BE2C (cell line): ENCODE measurements at regions not wholly inside any gene's neighbourhood (a gene's known extent, or its start where the extent isn't known, plus 50 kb on each side); places are given as distances from the start of the nearest gene placed in this dataset.

Experiments used
- DNase-seq: peaks from one replicate; pipeline ENCODE4 v3.0.0-alpha.2; 2020
- H3K27me3 ChIP-seq: fragments of 250-450 bp; sonication (Bioruptor Pico); 2 replicates; pipeline ENCODE4 v1.5.1; 2020; ENCODE audit warnings: mild to moderate bottlenecking
- H3K36me3 ChIP-seq: fragments of 250-450 bp; sonication (Bioruptor Pico); 2 replicates; pipeline ENCODE4 v1.5.1; 2020; ENCODE audit warnings: mild to moderate bottlenecking
- H3K4me1 ChIP-seq: fragments of 250-450 bp; sonication (Bioruptor Pico); 2 replicates; pipeline ENCODE4 v1.5.1; 2020
- H3K4me3 ChIP-seq: 2 replicates; pipeline ENCODE4 v1.5.1; 2011; ENCODE audit warnings: low read depth, low read length
- H3K9me3 ChIP-seq: fragments of 250-450 bp; sonication (Bioruptor Pico); 2 replicates; pipeline ENCODE4 v1.5.1; 2020
- TF ChIP-seq, protein P1 (sequence below): IDR thresholded peaks from 2 replicates; pipeline ENCODE4 v1.5.1; 2012; ENCODE audit warnings: mild to moderate bottlenecking, low read depth, low read length

- Histone ChIP-seq H3K4me1 (no peaks in the 10 kb centered on the region), H3K27me3 (no peaks in the 10 kb centered on the region), H3K36me3 (no peaks in the 10 kb centered on the region), H3K9me3 (no peaks in the 10 kb centered on the region), H3K4me3 (no peak overlapping the region)
- TF ChIP-seq, protein P1, sequence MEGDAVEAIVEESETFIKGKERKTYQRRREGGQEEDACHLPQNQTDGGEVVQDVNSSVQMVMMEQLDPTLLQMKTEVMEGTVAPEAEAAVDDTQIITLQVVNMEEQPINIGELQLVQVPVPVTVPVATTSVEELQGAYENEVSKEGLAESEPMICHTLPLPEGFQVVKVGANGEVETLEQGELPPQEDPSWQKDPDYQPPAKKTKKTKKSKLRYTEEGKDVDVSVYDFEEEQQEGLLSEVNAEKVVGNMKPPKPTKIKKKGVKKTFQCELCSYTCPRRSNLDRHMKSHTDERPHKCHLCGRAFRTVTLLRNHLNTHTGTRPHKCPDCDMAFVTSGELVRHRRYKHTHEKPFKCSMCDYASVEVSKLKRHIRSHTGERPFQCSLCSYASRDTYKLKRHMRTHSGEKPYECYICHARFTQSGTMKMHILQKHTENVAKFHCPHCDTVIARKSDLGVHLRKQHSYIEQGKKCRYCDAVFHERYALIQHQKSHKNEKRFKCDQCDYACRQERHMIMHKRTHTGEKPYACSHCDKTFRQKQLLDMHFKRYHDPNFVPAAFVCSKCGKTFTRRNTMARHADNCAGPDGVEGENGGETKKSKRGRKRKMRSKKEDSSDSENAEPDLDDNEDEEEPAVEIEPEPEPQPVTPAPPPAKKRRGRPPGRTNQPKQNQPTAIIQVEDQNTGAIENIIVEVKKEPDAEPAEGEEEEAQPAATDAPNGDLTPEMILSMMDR = no peak
- DNase-seq = no peak
These were observed 384.1 kb downstream of the CDH19 start for GRCh38 chr18:66219817-66220216.

DNA sequence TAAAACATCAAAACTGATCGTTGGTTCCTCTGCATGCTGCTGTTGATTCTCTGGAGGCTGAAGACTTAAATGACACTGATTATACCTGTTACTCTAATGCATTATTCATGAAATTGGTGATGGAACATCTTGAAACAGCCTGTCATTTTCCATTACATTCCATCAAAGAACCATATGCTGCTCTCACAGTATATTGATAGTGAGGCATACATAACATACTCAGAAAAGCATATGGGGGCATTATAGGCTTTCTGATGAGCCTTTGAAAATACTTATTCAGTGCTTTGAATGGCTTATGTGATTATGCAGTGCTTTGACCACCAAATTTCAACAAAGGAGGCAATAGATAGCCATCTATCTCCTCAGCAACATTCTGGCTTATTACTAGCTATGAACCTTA lies 392.1 kb downstream of the CDH19 start:
- Histone ChIP-seq H3K36me3 (no peaks in the 10 kb centered on the region), H3K4me3 (no peak overlapping the region), H3K4me1 (no peaks in the 10 kb centered on the region), H3K27me3 (no peaks in the 10 kb centered on the region), H3K9me3 (no peaks in the 10 kb centered on the region)
- TF ChIP-seq, protein P1 = no peak
- DNase-seq = no peak

DNA sequence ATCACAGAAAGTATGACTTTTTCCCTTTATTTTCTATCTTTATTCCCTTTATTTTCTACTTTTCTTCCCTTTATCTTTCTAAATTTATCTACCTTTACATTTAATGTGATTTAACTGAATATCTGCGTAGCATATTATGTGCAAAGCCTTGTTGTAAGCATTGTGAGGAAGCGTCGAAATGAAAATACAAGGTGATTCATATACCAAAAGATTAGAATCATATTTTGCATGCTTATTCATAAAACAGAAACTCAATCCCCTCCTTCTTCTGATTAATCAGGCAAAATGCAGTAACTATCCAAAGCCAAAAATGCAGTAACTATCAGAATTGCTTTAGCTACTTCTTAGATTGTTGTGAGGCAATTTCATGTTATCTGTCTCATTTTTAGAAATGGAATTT lies 393.0 kb downstream of the CDH19 start:
- no peak for DNase-seq
- no peaks in the 10 kb centered on the region for H3K27me3 ChIP-seq
- H3K4me3 ChIP-seq = no peak overlapping the region
- no peaks in the 10 kb centered on the region for H3K9me3 ChIP-seq
- no peaks in the 10 kb centered on the region for H3K4me1 ChIP-seq
- no peaks in the 10 kb centered on the region for H3K36me3 ChIP-seq
- TF ChIP-seq, protein P1 = no peak

DNA sequence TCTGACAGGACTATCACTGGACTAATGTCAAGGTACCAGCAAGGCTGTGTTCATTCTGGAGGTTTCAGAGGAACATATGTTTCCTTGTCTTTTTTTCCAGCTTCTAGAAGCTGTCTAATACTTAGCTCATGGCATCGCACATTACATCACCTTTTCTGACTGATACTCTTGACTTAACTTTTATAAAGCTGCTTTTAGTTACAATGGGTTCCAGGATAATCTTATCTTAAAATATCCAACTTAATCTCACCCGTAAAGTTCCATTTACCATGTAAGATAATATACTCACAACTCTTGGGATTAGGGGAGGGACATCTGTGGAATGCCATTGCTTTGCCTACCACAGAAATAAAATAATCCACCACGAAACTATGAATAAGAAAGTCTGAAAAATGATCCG lies 394.2 kb downstream of the CDH19 start:
- DNase-seq = no peak
- Histone ChIP-seq H3K4me1 (no peaks in the 10 kb centered on the region), H3K9me3 (no peaks in the 10 kb centered on the region), H3K36me3 (no peaks in the 10 kb centered on the region), H3K27me3 (no peaks in the 10 kb centered on the region), H3K4me3 (no peak overlapping the region)
- TF ChIP-seq, protein P1 = no peak

DNA sequence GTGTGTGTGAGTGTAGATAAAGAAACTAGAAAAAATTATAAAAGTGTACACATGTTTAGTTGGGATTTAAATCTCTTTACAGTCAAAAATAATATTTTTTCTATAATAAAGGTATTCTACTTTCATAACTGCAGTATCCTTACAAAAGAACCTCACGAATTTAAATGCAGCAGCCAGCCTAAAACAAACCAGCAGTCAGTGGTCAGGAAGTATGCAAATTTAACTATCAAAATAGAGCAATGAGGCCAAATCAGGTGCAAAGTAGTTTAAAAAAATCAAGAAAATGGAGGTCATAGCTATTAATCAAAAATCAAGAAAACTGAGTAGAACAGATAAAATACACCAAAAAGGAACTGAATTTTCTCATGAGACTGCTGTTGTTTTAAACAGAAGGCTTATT lies 407.1 kb downstream of the CDH19 start:
- TF ChIP-seq, protein P1 = no peak
- Histone ChIP-seq H3K9me3 (no peaks in the 10 kb centered on the region), H3K36me3 (no peaks in the 10 kb centered on the region), H3K4me1 (no peaks in the 10 kb centered on the region), H3K4me3 (no peak overlapping the region), H3K27me3 (no peaks in the 10 kb centered on the region)
- DNase-seq = no peak

DNA sequence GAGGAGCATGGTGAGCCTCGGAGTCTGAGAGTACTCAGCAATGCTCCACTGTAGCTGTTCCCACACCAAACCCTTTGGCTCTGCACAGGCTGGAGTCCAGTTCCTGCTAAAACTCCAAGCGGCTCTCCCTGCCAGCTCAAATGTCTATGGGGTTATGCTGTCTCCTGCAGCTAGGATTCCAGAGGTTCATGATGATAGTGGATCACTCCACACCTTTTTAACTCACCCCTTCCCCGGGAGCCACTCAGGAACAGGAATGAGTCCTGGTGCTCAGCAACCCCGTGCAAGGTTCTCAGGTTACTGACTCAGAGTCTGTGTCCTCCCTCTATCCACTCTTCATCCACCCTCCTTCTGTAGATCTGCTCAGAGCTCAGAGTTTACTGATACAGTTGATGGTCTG lies 410.0 kb downstream of the CDH19 start:
- Histone ChIP-seq H3K4me1 (no peaks in the 10 kb centered on the region), H3K9me3 (no peaks in the 10 kb centered on the region), H3K36me3 (no peaks in the 10 kb centered on the region), H3K4me3 (no peak overlapping the region), H3K27me3 (no peaks in the 10 kb centered on the region)
- no peak for DNase-seq
- TF ChIP-seq, protein P1 = no peak
